ENCODE measurements at regions not wholly inside any gene's neighbourhood (a gene's known extent, or its start where the extent isn't known, plus 50 kb on each side); places are given as distances from the start of the nearest gene placed in this dataset.

DNA sequence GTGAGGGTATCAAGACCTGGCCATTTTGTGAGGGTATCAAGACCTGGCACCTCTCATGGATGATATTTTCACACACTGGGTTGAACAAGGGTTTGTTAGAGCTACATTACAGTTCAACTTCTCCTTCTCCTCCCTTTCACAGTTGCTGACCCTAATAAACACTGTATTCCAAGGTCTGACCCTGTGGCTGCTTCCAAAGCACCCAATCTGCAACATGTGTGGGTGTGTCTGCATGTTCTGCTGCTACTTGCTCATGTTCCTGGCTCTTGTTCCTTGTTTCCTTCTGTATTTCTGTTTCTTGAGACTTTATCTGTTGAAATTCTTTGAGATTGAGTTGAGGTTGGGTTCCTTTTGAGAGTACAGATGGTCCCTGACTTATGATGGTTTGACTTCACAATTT is 162.1 kb upstream of the GMDS start:
- TF ChIP-seq, protein P1, sequence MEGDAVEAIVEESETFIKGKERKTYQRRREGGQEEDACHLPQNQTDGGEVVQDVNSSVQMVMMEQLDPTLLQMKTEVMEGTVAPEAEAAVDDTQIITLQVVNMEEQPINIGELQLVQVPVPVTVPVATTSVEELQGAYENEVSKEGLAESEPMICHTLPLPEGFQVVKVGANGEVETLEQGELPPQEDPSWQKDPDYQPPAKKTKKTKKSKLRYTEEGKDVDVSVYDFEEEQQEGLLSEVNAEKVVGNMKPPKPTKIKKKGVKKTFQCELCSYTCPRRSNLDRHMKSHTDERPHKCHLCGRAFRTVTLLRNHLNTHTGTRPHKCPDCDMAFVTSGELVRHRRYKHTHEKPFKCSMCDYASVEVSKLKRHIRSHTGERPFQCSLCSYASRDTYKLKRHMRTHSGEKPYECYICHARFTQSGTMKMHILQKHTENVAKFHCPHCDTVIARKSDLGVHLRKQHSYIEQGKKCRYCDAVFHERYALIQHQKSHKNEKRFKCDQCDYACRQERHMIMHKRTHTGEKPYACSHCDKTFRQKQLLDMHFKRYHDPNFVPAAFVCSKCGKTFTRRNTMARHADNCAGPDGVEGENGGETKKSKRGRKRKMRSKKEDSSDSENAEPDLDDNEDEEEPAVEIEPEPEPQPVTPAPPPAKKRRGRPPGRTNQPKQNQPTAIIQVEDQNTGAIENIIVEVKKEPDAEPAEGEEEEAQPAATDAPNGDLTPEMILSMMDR (IDR thresholded peaks at IDR 0.05 in 8 of 11, conservative IDR thresholded peaks at IDR 0.05 in 3 of 11) = no peak
- TF ChIP-seq POLR2A (IDR thresholded peaks at IDR 0.05) (no peak), POLR2AphosphoS5 (IDR thresholded peaks at IDR 0.05) (no peak)
